Panc1 (cell line): ENCODE measurements at regions not wholly inside any gene's neighbourhood (a gene's known extent, or its start where the extent isn't known, plus 50 kb on each side); places are given as distances from the start of the nearest gene placed in this dataset.

ENCODE experiments used
- ATAC-seq: fragments of 200-7000 bp; cut with Tn5 transposase; 2 replicates; pipeline ENCODE4 v1.9.1; 2020; ENCODE audit warnings: mild to moderate bottlenecking, moderate library complexity
- BruUV-seq: library from RNA; stranded (reverse); fragments of 400-500 nt; replicated peaks from 2 replicates; lab custom pipeline; 2021; lab: Mats Ljungman, UMichigan
- CTCF ChIA-PET: fragments of 300-600 bp; sonication (Branson Sonifier 250); formaldehyde crosslinking; loops from one replicate; lab custom pipeline; 2022; ENCODE audit warnings: antibody characterized with exemption; lab: Charles Lee
- POLR2A ChIA-PET: fragments of 300-600 bp; sonication (Branson Sonifier 250); formaldehyde crosslinking; loops from one replicate; lab custom pipeline; 2022; ENCODE audit warnings: antibody characterized with exemption; lab: Charles Lee
- DNase-seq: peaks from one replicate; pipeline ENCODE4 v3.0.0-alpha.2; 2010; ENCODE audit warnings: low read depth, low spot score
- H3K27ac ChIP-seq: 2 replicates; pipeline ENCODE4 v1.5.1; 2011; ENCODE audit warnings: mild to moderate bottlenecking, low read length, inconsistent platforms
- H3K27me3 ChIP-seq: fragments of 200-500 bp; sonication (Bioruptor generic); 2 replicates; pipeline ENCODE4 v1.6.0; 2014; ENCODE audit warnings: low read length, inconsistent platforms; ENCODE audit not compliant: control insufficient read depth, insufficient read depth
- H3K36me3 ChIP-seq: fragments of 200-500 bp; sonication (Bioruptor generic); 2 replicates; pipeline ENCODE4 v1.5.1; 2014; ENCODE audit warnings: inconsistent platforms, mild to moderate bottlenecking, low read length, moderate library complexity; ENCODE audit not compliant: control insufficient read depth, insufficient read depth
- H3K4me1 ChIP-seq: 2 replicates; pipeline ENCODE4 v1.5.1; 2011; ENCODE audit warnings: inconsistent platforms, mild to moderate bottlenecking, low read length, moderate library complexity; ENCODE audit not compliant: control insufficient read depth, insufficient read depth
- H3K4me3 ChIP-seq, 2 experiments: 2 replicates each; pipeline ENCODE4 v1.5.1; 2011 to 2012; ENCODE audit warnings: low read depth in 2 of 2, low read length in 2 of 2, mild to moderate bottlenecking in 2 of 2, inconsistent platforms in 1 of 2, moderate library complexity in 1 of 2
- H3K9me3 ChIP-seq: fragments of 200-500 bp; sonication (Bioruptor generic); 2 replicates; pipeline ENCODE4 v1.5.1; 2014; ENCODE audit warnings: low read depth, mild to moderate bottlenecking, inconsistent platforms, low read length, moderate library complexity; ENCODE audit not compliant: control insufficient read depth, insufficient read depth
- POLR2AphosphoS5 ChIP-seq: IDR thresholded peaks from 2 replicates; pipeline ENCODE4 v1.6.1; 2012; ENCODE audit warnings: mild to moderate bottlenecking, low read depth, low read length, moderate library complexity
- SIN3A ChIP-seq: IDR thresholded peaks from 2 replicates; pipeline ENCODE4 v1.6.1; 2012; ENCODE audit warnings: low read depth, mild to moderate bottlenecking, low read length, moderate library complexity, borderline replicate concordance; ENCODE audit not compliant: insufficient read depth
- TCF7L2 ChIP-seq: IDR thresholded peaks from 2 replicates; pipeline ENCODE4 v1.6.1; 2011; ENCODE audit warnings: mild to moderate bottlenecking, low read depth, low read length, inconsistent platforms
- in situ Hi-C: cut with HindIII; loops from 2 replicates; pipeline ENCODE4 v1.10.0; 2016; ENCODE audit warnings: low sequenced_read_pairs, low pct_unique_long_range_greater_than_20kb
- intact Hi-C: fragments of 100-400 bp; cut with micrococcal nuclease; formaldehyde crosslinking; loops from one replicate; pipeline ENCODE4 v1.10.0; 2022; ENCODE audit not compliant: unreplicated experiment
- TF ChIP-seq, protein P1 (sequence below): fragments of 450-650 bp; IDR thresholded peaks from 2 replicates; pipeline ENCODE4 v1.5.1; 2017; ENCODE audit warnings: mild to moderate bottlenecking
- TF ChIP-seq, protein P2 (sequence below), 2 experiments: IDR thresholded peaks; 2 replicates each; pipeline ENCODE4 v1.6.1; 2011 to 2012; ENCODE audit warnings: low read depth in 2 of 2, control low read depth in 1 of 2, low read length in 1 of 2, mild to moderate bottlenecking in 1 of 2, moderate library complexity in 1 of 2; ENCODE audit not compliant: insufficient read depth in 1 of 2

DNA sequence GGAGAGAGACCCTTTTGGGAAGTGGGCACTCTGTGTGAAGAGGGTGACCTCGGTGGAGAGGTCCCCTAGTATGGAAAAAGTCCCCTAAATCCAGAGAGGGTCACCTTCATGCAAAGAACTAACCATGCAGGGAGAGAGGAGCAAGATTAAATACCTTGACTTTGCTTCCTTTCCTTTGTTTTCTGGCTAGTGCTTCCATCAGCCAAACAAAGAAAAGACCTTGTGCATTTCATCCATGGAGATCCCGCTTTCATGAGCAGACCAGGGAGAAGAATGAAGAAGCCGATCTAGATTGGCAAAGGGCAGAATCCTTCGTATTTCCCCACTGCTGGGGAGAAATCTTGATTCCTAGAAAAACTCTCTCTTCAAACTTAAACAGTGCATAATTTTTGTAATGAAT is 813.3 kb upstream of the CDH6 start:
- no peaks in the 10 kb centered on the region for H3K36me3 ChIP-seq
- TF ChIP-seq, protein P1, sequence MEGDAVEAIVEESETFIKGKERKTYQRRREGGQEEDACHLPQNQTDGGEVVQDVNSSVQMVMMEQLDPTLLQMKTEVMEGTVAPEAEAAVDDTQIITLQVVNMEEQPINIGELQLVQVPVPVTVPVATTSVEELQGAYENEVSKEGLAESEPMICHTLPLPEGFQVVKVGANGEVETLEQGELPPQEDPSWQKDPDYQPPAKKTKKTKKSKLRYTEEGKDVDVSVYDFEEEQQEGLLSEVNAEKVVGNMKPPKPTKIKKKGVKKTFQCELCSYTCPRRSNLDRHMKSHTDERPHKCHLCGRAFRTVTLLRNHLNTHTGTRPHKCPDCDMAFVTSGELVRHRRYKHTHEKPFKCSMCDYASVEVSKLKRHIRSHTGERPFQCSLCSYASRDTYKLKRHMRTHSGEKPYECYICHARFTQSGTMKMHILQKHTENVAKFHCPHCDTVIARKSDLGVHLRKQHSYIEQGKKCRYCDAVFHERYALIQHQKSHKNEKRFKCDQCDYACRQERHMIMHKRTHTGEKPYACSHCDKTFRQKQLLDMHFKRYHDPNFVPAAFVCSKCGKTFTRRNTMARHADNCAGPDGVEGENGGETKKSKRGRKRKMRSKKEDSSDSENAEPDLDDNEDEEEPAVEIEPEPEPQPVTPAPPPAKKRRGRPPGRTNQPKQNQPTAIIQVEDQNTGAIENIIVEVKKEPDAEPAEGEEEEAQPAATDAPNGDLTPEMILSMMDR, result no peak
- TF ChIP-seq, protein P2, sequence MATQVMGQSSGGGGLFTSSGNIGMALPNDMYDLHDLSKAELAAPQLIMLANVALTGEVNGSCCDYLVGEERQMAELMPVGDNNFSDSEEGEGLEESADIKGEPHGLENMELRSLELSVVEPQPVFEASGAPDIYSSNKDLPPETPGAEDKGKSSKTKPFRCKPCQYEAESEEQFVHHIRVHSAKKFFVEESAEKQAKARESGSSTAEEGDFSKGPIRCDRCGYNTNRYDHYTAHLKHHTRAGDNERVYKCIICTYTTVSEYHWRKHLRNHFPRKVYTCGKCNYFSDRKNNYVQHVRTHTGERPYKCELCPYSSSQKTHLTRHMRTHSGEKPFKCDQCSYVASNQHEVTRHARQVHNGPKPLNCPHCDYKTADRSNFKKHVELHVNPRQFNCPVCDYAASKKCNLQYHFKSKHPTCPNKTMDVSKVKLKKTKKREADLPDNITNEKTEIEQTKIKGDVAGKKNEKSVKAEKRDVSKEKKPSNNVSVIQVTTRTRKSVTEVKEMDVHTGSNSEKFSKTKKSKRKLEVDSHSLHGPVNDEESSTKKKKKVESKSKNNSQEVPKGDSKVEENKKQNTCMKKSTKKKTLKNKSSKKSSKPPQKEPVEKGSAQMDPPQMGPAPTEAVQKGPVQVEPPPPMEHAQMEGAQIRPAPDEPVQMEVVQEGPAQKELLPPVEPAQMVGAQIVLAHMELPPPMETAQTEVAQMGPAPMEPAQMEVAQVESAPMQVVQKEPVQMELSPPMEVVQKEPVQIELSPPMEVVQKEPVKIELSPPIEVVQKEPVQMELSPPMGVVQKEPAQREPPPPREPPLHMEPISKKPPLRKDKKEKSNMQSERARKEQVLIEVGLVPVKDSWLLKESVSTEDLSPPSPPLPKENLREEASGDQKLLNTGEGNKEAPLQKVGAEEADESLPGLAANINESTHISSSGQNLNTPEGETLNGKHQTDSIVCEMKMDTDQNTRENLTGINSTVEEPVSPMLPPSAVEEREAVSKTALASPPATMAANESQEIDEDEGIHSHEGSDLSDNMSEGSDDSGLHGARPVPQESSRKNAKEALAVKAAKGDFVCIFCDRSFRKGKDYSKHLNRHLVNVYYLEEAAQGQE (IDR thresholded peaks at IDR 0.05; ENCODE audit: insufficient read depth in 1 of 2, low read depth in 2 of 2, low read length in 1 of 2), result no peak
- TF ChIP-seq TCF7L2 (no peak), POLR2AphosphoS5 (no peak), SIN3A (no peak)
- no peaks in the 10 kb centered on the region for H3K27me3 ChIP-seq
- in situ Hi-C loops (no loop called here), intact Hi-C loops (no loop called here)
- H3K4me1 ChIP-seq, result no peaks in the 10 kb centered on the region
- H3K4me3 ChIP-seq, result no peak overlapping the region
- no TSS peak for BruUV-seq
- ATAC-seq (no peak), DNase-seq (no peak)
- ChIA-PET POLR2A (no interaction called here), CTCF (no interaction called here)
- no peak overlapping the region for H3K27ac ChIP-seq
- H3K9me3 ChIP-seq, result no peaks in the 10 kb centered on the region

DNA sequence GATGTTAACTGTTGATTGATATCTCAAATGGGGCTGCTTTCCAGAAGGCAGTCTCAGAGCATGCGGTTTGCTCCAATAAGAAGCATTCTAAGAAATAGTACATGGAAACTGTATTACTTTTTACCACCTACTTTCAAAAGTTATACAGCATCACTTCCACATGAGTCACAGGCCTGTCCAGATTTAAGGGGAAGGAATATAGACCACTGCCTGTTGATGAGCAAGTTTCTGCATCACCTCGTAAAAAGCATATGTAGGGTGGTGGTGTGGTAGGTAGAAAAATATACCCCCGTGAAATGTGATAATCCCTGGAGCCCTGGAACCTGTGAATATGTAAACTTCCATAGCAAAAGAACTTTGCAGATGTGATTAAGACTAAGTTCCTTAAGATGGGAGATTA is 816.6 kb upstream of the CDH6 start:
- intact Hi-C loops (no loop called here), in situ Hi-C loops (no loop called here)
- ATAC-seq, result no peak
- H3K27ac ChIP-seq, result no peak overlapping the region
- H3K36me3 ChIP-seq, result no peaks in the 10 kb centered on the region
- ChIA-PET CTCF (no interaction called here), POLR2A (no interaction called here)
- H3K9me3 ChIP-seq, result no peaks in the 10 kb centered on the region
- H3K4me1 ChIP-seq, result no peaks in the 10 kb centered on the region
- no peak for DNase-seq
- H3K4me3 ChIP-seq, result no peak overlapping the region
- TF ChIP-seq, protein P1, result no peak
- TF ChIP-seq TCF7L2 (no peak), SIN3A (no peak), POLR2AphosphoS5 (no peak)
- TF ChIP-seq, protein P2 (IDR thresholded peaks at IDR 0.05; ENCODE audit: insufficient read depth in 1 of 2, low read depth in 2 of 2, low read length in 1 of 2), result no peak
- no TSS peak for BruUV-seq
- no peaks in the 10 kb centered on the region for H3K27me3 ChIP-seq
